GM19397 (cell line): ENCODE measurements at regions not wholly inside any gene's neighbourhood (a gene's known extent, or its start where the extent isn't known, plus 50 kb on each side); places are given as distances from the start of the nearest gene placed in this dataset.

Source experiments
- ATAC-seq: cut with Tn5 transposase; IDR thresholded peaks from one replicate; pipeline ENCODE4 v1.9.1; 2021; ENCODE audit warnings: mild to moderate bottlenecking, moderate library complexity; ENCODE audit not compliant: unreplicated experiment

GRCh38 chr11:29012507-29012906, 904.3 kb downstream of the METTL15 start:
- no peak for ATAC-seq

DNA sequence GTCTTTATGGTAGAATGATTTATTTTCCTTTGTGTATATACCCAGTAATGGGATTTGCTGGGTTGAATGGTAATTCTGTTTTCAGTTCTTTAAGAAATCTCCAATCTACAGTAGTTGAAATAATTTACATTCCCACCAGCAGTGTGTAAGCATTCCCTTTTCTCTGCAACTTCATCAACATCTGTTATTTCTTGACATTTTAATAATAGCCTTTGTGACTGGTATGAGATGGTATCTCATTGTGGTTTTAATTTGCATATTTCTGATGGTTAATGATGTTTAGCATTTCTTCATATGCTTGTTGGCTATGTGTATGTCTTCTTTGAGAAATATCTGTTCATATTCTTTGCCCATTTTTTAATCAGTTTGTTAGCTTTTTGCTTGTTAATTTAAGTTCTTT, 901.2 kb downstream of the METTL15 start:
- ATAC-seq, result no peak

DNA sequence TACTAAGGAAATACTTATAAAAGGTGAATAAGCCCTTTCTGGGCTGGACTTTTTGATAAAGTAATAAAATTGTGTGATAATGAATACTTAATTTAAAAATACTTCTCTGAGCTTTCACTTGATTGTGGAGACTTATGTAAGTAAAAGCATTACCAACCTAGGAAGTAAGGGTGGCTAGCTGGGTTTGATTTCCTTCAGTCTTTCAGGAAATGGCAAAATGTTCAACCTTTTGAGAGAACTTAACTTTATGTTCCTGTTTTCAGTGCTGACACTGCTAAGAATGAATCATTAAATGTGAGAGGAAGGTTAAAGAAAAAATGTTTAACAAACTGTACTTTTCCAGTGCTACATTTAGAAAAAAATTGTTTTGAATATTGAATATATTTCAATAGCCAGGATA, 900.3 kb downstream of the METTL15 start:
- ATAC-seq, result no peak

DNA sequence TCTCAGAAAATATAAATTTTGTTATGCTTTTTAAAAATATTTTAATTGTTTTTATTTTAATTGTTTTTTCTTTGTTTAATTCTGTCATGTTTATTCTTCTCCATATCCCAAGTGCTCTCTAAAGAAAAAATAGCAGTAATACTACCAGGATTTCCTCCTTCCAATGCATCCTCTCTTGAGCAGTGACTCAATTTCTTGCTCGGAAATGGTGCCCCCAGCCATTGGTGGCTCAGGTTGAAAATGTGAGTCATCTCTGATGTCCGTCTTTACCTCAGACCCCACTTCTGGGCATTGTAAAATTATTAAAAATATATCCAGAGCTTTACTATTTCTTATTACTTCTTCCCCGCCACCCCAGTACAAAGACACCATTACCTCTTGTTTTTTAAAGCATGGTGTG, 898.5 kb downstream of the METTL15 start:
- no peak for ATAC-seq

DNA sequence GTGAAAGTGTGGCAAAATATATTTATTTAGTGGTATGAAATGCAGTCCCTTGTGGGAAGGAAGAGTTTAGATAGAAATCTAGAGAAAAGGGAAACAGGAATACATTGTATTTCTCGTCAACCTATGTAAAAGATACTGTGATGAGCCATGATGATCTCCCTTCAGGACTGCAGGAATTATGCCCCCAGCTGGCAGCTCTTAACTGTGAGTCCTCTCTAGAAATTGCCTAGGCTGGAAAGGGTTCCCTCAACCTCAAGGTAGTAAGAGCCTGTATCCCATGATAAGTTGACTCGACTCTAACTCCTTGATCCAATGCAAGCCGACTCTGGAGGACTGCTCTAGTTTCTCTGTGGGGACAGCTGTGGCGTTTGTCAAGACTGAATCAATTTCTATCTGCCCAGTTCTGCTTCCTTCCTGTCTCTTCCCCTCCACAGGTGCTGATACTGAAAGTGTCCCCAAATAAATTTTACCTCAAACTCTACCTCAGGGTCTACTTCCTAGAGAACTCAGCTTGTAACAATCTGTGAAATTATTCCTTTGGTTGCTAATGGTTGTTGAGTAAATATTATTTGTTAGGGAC, 897.3 kb downstream of the METTL15 start:
- no peak for ATAC-seq

DNA sequence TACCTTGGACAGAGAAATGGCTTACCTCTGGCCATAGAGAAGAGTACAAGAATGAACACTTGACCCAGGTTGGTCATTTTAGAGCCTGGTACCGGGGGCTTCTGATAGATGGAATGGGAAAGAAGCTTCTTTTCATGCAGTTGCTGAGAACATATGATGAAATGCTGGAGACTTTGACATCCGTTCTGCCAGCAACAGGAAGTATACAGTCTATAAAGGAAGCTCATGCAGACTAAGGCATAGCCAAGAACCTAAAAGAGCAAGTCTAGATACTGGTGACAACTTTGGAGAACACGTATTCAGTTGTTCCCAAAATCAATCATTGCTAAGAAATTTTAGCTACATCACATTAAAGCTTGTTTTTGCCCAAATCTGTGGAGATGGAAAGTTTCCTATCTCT, 894.6 kb downstream of the METTL15 start:
- no peak for ATAC-seq

GRCh38 chr11:28999620-29000019, 891.4 kb downstream of the METTL15 start:
- no peak for ATAC-seq

GRCh38 chr11:28992996-28993395, 884.8 kb downstream of the METTL15 start:
- no peak for ATAC-seq

DNA sequence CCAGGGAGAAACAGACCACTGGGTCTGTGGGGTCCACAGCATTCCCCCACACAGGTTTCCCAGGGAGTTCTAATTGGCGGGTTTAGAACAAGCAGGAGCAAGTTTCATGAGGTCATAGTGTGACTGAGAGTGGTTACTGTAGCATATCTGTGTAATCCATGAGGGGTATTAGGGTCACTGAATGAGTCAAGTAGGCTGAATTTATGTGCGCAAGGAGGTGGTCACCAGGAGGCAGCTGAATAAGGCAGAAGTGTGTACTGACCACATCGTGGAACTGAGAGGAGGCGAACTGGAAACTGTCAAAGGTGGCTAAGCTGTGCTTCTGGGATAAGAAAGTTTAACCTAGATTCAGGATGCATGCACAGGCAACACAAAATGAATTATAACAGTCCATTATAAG, 876.0 kb downstream of the METTL15 start:
- no peak for ATAC-seq

- ATAC-seq, result no peak
Observed at GRCh38 chr11:28983780-28984179, 875.6 kb downstream of the METTL15 start.

DNA sequence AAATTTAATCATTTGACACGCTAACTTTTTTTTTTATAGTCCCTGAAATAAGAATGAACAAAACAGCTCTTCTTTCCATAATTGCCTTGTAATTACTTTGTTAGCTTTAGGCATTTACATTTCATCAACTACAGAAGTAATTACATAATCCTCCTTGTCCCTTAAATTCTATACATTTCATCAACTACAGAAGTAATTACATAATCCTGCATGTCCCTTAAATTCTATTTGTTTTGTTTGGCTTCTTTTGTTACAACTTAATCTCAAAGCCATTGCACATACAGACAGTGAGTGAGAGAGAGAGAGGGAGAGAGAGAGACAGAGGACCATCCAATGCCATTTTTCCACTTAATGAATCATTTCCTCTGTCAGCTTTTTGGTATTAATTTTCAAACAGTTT, 873.2 kb downstream of the METTL15 start:
- no peak for ATAC-seq

DNA sequence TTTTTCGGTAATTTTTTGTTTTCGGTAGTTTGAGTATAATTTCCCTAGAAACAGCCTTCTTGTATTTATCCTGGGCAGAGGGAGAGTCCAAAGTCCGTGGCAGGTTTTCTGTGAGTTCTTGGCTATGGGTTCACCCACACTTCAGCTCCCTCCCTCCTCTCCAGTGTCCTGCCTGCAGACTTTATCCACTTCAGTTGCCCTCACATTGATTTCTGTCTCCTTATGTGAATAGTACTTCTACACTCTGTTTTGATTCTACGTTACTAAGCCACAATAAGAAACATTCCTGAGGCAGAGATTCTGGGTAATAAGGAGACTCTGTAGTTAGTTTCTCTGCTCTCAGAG, 868.6 kb downstream of the METTL15 start:
- no peak for ATAC-seq

DNA sequence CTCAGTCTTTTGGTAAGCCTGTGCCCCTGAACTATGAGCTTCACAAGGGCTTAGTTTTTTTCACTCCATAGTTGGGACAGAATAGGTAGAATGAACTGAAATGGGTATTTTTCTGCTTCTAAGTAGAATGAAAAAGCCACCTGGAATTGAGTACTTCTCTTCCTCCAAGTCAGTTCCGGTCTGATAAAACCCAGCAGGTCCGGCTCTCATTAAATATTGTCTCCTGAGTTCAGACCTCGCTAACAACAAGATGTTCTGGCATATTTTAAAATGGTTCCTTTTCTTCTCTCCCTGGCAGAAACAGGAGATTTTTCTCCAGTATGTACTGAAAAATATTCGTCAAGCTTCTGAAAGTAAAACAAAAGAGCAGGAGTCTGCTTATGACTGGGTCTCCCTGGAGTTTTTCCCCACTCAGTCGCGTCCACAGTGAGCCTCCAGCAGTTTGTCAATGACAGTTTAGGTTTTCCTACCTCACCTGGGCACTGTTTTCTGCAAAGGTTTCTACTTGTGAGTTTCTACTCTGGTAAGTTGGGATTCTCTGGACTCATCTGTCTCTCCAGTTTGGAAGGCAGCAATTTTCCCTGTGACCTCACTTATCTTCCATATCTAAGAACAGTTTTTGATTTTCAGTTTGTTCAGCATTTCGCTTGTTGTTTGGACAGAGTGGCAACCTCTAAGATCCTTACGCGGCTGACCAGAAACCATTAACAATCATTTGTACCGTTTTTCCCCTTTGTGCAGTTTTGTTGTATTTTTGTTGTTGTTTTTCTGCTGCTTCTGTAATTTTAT, 868.0 kb downstream of the METTL15 start:
- no peak for ATAC-seq

GRCh38 chr11:28969832-28970231, 861.6 kb downstream of the METTL15 start:
- no peak for ATAC-seq

- no peak for ATAC-seq
Observed at GRCh38 chr11:28966951-28967350, 858.8 kb downstream of the METTL15 start.

DNA sequence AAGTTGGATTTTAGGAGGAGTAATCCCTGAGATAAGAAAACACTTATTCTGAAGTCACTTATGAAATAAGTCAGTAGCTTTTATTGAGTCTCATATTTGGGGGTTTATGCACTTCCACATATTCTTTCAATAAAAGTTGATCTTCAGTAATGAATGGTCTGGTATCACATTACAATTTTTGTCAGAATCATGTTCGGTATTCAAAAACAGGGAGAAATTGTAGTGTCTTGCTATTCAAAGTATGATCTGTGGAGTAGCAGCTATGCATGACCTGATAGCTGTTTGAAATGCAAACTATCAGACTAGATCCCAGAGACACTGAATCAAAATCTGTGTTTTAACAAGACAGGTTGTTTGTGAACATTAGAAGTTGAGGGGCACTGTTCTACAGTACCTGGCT, 857.6 kb downstream of the METTL15 start:
- no peak for ATAC-seq

- ATAC-seq, result no peak
Observed at GRCh38 chr11:28964811-28965210, 856.6 kb downstream of the METTL15 start.

DNA sequence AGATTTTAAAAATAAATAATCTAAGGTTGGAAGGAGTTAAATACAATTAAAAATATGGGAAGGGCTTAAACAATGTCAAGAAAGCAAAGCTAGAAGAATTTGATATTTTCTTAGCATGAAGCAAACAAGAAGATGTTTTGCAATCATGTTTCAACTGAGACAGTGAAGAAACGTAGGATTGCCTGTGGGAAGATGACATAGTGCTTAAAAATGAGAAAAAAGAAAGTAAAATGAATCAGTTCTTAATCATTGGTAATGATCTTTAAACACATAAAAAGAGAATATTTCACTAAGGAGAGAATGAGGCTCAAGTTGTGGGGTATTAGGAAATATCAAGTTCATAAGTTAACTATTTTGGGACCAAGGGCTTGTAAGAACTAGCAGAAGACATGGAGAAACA, 855.0 kb downstream of the METTL15 start:
- ATAC-seq, result no peak

GRCh38 chr11:28962502-28962901, 854.3 kb downstream of the METTL15 start:
- no peak for ATAC-seq

DNA sequence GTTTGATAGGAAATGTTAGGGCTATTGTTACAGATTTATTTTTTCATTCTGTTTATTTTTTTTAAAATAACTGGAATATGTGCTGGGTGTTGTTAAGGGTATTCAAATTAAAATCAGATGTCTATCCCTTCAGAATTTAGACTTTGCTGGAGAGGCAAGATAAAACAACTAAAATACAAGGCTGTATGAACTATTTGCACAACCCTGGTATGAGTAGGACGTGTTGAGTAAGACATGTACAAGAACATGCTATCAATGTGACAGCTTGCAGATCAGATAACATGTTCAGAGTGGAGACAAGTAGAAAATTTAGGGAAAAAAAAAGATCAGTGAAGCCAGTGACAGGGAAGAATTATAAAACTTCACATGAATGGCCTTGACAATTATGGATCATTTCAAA, 853.5 kb downstream of the METTL15 start:
- ATAC-seq, result no peak

- ATAC-seq, result no peak
Observed at GRCh38 chr11:28956446-28956845, 848.3 kb downstream of the METTL15 start.

- ATAC-seq, result no peak
Observed at GRCh38 chr11:28951191-28951590, 843.0 kb downstream of the METTL15 start.

- ATAC-seq, result no peak
Observed at GRCh38 chr11:28939381-28939780, 831.2 kb downstream of the METTL15 start.
